ENCODE measurements at regions not wholly inside any gene's neighbourhood (a gene's known extent, or its start where the extent isn't known, plus 50 kb on each side); places are given as distances from the start of the nearest gene placed in this dataset.
"Not testable (repeated sequence)": the region's sequence is repeated elsewhere in the genome, so short reads cannot be mapped to it uniquely, and the experiment has no call there.

DNA sequence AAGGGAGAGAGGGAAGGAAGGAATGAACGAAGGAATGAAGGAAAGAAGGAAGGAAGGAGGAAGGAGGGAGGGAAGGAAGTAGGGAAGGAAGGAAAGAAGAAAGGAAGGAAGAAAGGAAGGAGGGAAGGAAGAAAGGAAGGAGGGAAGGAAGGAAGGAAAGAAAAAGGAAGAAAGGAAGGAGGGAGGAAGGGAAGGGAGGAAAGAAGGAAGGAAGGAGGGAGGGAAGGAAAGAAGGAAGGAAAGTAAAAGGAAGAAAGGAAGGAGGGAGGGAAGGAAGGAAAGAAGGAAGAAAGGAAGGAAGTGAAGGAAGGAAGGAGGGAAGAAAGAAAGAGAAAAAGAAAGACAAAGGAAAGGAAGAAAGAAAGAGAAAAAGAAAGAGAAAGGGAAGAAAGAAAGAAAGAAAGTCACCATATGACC, 442.4 kb downstream of the RBFOX1 start:
- no peak for DNase-seq

DNA sequence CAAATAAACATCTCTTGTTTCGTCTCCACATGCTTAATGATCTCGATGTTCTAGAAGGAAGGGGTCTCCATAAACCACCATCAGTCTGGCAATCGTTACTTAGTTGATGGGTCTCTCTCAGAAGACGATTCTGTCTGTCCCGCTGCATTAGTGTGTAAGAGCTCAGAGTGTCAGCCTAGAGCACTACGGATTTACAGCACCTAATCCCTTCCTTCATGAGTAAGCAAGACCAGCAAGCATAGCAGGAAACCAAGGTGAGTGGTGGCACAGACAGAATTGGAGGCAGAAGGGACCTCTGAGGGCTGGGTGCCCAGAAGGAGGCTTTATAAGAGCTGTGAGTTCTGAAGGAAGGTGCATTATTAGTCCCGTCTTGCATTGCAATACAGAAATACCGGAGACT, 440.1 kb downstream of the RBFOX1 start:
- no peak for DNase-seq

DNA sequence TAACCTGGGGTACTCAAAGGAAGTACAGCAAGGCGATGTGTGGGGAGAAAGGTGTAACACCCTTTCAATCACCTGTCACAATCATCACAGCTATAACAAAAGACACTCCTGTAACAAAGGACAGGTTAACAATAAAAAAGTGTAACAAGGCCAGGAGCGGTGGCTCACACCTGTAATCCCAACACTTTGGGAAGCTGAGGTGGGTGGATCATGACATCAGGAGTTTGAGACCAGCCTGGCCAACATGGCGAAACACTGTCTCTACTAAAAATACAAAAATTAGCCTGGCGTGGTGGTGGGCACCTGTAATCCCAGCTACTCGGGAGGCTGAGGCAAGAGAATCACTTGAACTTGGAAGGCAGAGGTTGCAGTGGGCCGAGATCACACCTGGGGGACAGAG, 436.4 kb downstream of the RBFOX1 start:
- DNase-seq: not testable (repeated sequence)

- no peak for DNase-seq
Observed at GRCh38 chr16:7765079-7765550, 432.5 kb downstream of the RBFOX1 start.

DNA sequence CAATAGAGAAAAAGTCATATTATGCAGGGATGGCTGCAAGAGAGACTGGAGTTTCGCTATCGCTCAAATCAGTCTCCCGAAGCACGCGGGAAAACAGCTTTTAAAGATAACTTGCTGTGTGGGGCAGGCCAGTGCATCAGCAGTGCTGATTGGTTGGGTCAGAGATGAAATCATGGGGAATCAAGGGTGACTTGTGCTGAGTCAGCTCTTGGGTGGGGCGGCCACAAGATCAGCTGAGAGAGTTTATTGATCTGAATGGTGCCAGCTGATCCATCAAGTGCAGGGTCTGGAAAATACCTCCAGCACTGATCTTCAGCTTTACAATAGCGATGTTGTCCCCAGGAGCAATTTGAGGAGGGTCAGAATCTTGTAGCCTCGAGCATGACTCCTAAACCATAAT, 430.5 kb downstream of the RBFOX1 start:
- DNase-seq: no peak
